ENCODE measurements at regions not wholly inside any gene's neighbourhood (a gene's known extent, or its start where the extent isn't known, plus 50 kb on each side); places are given as distances from the start of the nearest gene placed in this dataset.

GRCh38 chr20:50350510-50351249, 159.5 kb upstream of the PTPN1 start:
- H3K27me3 ChIP-seq (ENCODE audit: low read depth, low read length): peaks cover 68% of the 10 kb centered on the region
- H3K4me2 ChIP-seq (ENCODE audit: low read length): peak overlapping the region; percentile 79
- peak overlapping the region; percentile 69; the same call in 1 of the 2 replicates for H2AFZ ChIP-seq (ENCODE audit: low read depth, low read length)
- H3K9me3 ChIP-seq (ENCODE audit: insufficient read depth, low read length): no peaks in the 10 kb centered on the region
- H3K36me3 ChIP-seq (replicated peaks; ENCODE audit: low read depth, low read length): no peaks in the 10 kb centered on the region
- H3K4me3 ChIP-seq (ENCODE audit: low read length): peak overlapping the region; percentile 67
- H4K20me1 ChIP-seq (ENCODE audit: insufficient read depth, low read length): no peaks in the 10 kb centered on the region
- no peaks in the 10 kb centered on the region for H3K79me2 ChIP-seq (ENCODE audit: low read length)
- no peak for TF ChIP-seq CTCF (IDR thresholded peaks at IDR 0.05; ENCODE audit: low read depth, low read length)
- TF ChIP-seq EZH2phosphoT487 (IDR thresholded peaks at IDR 0.05; ENCODE audit: low read depth): no peak
- H3K9ac ChIP-seq (ENCODE audit: low read length): no peak overlapping the region; the same call in 1 of the 2 replicates
- H3K27ac ChIP-seq (ENCODE audit: low read length): no peak overlapping the region
- H3K4me1 ChIP-seq (ENCODE audit: low read length): peaks cover 21% of the 10 kb centered on the region

GRCh38 chr20:50351541-50351940, 158.6 kb upstream of the PTPN1 start:
- Histone ChIP-seq H2AFZ (ENCODE audit: low read depth, low read length) (no peak overlapping the region), H3K9ac (ENCODE audit: low read length) (no peak overlapping the region), H3K4me3 (ENCODE audit: low read length) (no peak overlapping the region), H3K36me3 (replicated peaks; ENCODE audit: low read depth, low read length) (no peaks in the 10 kb centered on the region), H3K79me2 (ENCODE audit: low read length) (no peaks in the 10 kb centered on the region), H3K4me2 (ENCODE audit: low read length) (peak overlapping the region; percentile 79; the same call in 1 of the 2 replicates), H4K20me1 (ENCODE audit: insufficient read depth, low read length) (no peaks in the 10 kb centered on the region), H3K27me3 (ENCODE audit: low read depth, low read length) (peaks cover 60% of the 10 kb centered on the region), H3K27ac (ENCODE audit: low read length) (no peak overlapping the region), H3K9me3 (ENCODE audit: insufficient read depth, low read length) (no peaks in the 10 kb centered on the region), H3K4me1 (ENCODE audit: low read length) (peaks cover 21% of the 10 kb centered on the region)
- TF ChIP-seq CTCF (IDR thresholded peaks at IDR 0.05; ENCODE audit: low read depth, low read length) (no peak), EZH2phosphoT487 (IDR thresholded peaks at IDR 0.05; ENCODE audit: low read depth) (no peak)

- Histone ChIP-seq H2AFZ (ENCODE audit: low read depth, low read length) (no peak overlapping the region), H3K9me3 (ENCODE audit: insufficient read depth, low read length) (no peaks in the 10 kb centered on the region), H4K20me1 (ENCODE audit: insufficient read depth, low read length) (no peaks in the 10 kb centered on the region), H3K27me3 (ENCODE audit: low read depth, low read length) (peaks cover 51% of the 10 kb centered on the region), H3K79me2 (ENCODE audit: low read length) (no peaks in the 10 kb centered on the region), H3K27ac (ENCODE audit: low read length) (no peak overlapping the region), H3K4me2 (ENCODE audit: low read length) (no peak overlapping the region), H3K9ac (ENCODE audit: low read length) (no peak overlapping the region), H3K4me1 (ENCODE audit: low read length) (peaks cover 21% of the 10 kb centered on the region), H3K36me3 (replicated peaks; ENCODE audit: low read depth, low read length) (no peaks in the 10 kb centered on the region), H3K4me3 (ENCODE audit: low read length) (no peak overlapping the region)
- TF ChIP-seq EZH2phosphoT487 (IDR thresholded peaks at IDR 0.05; ENCODE audit: low read depth) (no peak), CTCF (IDR thresholded peaks at IDR 0.05; ENCODE audit: low read depth, low read length) (no peak)
Measured at GRCh38 chr20:50353289-50353961, 156.8 kb upstream of the PTPN1 start.
